ENCODE measurements at regions not wholly inside any gene's neighbourhood (a gene's known extent, or its start where the extent isn't known, plus 50 kb on each side); places are given as distances from the start of the nearest gene placed in this dataset.

- DNase-seq (ENCODE audit: low spot score), result no peak
- TF ChIP-seq, protein P1, sequence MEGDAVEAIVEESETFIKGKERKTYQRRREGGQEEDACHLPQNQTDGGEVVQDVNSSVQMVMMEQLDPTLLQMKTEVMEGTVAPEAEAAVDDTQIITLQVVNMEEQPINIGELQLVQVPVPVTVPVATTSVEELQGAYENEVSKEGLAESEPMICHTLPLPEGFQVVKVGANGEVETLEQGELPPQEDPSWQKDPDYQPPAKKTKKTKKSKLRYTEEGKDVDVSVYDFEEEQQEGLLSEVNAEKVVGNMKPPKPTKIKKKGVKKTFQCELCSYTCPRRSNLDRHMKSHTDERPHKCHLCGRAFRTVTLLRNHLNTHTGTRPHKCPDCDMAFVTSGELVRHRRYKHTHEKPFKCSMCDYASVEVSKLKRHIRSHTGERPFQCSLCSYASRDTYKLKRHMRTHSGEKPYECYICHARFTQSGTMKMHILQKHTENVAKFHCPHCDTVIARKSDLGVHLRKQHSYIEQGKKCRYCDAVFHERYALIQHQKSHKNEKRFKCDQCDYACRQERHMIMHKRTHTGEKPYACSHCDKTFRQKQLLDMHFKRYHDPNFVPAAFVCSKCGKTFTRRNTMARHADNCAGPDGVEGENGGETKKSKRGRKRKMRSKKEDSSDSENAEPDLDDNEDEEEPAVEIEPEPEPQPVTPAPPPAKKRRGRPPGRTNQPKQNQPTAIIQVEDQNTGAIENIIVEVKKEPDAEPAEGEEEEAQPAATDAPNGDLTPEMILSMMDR (IDR thresholded peaks at IDR 0.05; ENCODE audit: extremely low read depth, missing control alignments), result no peak
These were observed 69.5 kb downstream of the RHOU start for GRCh38 chr1:228804640-228805413.

- TF ChIP-seq, protein P1 (IDR thresholded peaks at IDR 0.05; ENCODE audit: extremely low read depth, missing control alignments), result no peak
- no peak for DNase-seq (ENCODE audit: low spot score)
These were observed 72.8 kb downstream of the RHOU start for GRCh38 chr1:228807904-228808605.

DNA sequence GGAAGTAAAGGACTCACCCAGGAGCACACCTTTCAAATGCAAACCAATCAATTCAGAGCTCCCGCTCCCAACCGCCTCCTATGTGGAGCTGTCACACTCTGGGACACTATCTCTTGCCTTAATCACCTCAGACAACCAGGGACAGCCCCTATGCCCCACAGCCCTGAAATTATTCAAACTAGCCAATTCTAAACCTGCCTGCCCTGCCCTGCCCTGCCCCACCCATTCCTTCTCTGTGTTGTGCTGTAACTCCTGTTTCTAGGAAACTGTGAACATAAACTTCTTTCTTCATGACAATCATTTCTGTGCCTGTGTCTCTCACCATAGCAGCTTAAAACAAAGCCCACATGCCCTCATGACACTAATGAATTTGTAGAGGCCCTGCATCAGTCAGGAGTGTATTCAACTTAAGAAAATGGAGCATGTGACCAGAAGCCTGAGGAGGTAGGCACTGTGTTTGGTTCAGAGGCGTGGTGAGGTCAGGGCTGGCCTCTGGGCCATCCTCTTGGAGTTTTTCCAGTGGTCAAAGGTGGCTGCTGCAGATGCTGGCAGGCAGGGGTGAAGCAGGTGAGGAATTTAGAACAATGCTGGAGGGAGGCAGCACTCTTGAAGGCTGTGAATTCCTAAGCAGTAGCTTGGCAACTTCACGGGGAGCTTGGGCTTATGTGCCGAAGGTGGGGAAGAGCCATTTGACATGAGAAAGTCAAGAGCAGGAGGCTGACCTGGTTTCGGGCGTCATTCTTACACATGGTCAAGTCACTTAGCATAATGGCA, 74.5 kb downstream of the RHOU start:
- TF ChIP-seq, protein P1 (IDR thresholded peaks at IDR 0.05; ENCODE audit: extremely low read depth, missing control alignments), result no peak
- no peak for DNase-seq (ENCODE audit: low spot score)

DNA sequence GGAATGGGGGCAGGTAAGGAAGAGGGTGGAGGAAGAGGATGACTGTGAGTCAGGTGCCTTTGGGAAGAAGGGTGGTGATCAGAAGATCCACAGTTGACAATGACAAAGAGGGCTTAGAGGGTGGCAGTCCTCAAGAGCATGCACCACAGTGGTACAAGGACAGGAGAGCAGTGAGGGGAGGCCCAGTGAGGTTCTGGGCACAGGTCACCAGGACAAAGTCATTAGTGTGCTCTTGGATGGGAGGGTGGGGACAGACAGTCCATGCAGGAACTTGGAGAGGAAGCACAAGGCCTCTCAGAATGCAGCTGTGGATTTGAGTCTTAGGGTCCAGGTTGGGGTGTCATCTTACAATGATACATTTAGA, 75.1 kb downstream of the RHOU start:
- TF ChIP-seq, protein P1 (IDR thresholded peaks at IDR 0.05; ENCODE audit: extremely low read depth, missing control alignments), result no peak
- DNase-seq (ENCODE audit: low spot score), result no peak

- peak; percentile 37 for DNase-seq (ENCODE audit: low spot score)
- TF ChIP-seq, protein P1 (IDR thresholded peaks at IDR 0.05; ENCODE audit: extremely low read depth, missing control alignments), result no peak
These were observed 75.8 kb downstream of the RHOU start for GRCh38 chr1:228810878-228811711.

GRCh38 chr1:228811712-228812305, 76.5 kb downstream of the RHOU start:
- DNase-seq (ENCODE audit: low spot score), result no peak
- TF ChIP-seq, protein P1 (IDR thresholded peaks at IDR 0.05; ENCODE audit: extremely low read depth, missing control alignments), result no peak

Data from GM20000 (cell line).